ENCODE measurements at regions not wholly inside any gene's neighbourhood (a gene's known extent, or its start where the extent isn't known, plus 50 kb on each side); places are given as distances from the start of the nearest gene placed in this dataset.

GRCh38 chr3:81985996-81986723, 224.7 kb upstream of the GBE1 start:
- no peaks in the 10 kb centered on the region for H3K4me1 ChIP-seq (replicated peaks in 1 of 2; ENCODE audit: control insufficient read depth in 2 of 2, insufficient read depth in 2 of 2, low read length in 2 of 2)
- H3K4me2 ChIP-seq (ENCODE audit: insufficient read depth, low read length), result peak overlapping the region; percentile 41
- TSS peak; percentile 74 for BruUV-seq (replicated peaks)
- H3K4me3 ChIP-seq, result peak overlapping the region; percentile 10; the same call in 1 of the 2 replicates
- intact Hi-C loops (cut with micrococcal nuclease) (no loop called here), in situ Hi-C loops (cut with MboI) (no loop called here)
- H3K79me2 ChIP-seq (ENCODE audit: control insufficient read depth, insufficient read depth, low read length), result no peaks in the 10 kb centered on the region
- H3K27me3 ChIP-seq (ENCODE audit: control insufficient read depth in 2 of 2, insufficient read depth in 2 of 2, low read length in 2 of 2), result no peaks in the 10 kb centered on the region
- no peaks in the 10 kb centered on the region for H3K9me1 ChIP-seq (ENCODE audit: control insufficient read depth, insufficient read depth, low read length)
- CTCF ChIA-PET (ENCODE audit: low intra/inter-chr PET ratio), result no interaction called here
- H2AFZ ChIP-seq (ENCODE audit: low read depth, low read length), result peak overlapping the region; percentile 68
- no peaks in the 10 kb centered on the region for H3K9me3 ChIP-seq (replicated peaks; ENCODE audit: control insufficient read depth, insufficient read depth, low read depth, low read length)
- POLR2A ChIA-PET, result no interaction called here
- no peaks in the 10 kb centered on the region for H4K20me1 ChIP-seq (replicated peaks; ENCODE audit: control insufficient read depth, insufficient read depth, low read length)
- H3K36me3 ChIP-seq (ENCODE audit: control insufficient read depth, insufficient read depth, low read length), result no peaks in the 10 kb centered on the region
- FAIRE-seq (peak; percentile 49), ATAC-seq (peak; percentile 53), DNase-seq (ENCODE audit: extremely low read depth in 1 of 4, low spot score in 3 of 4) (peak; percentile 3 to 19 (median 8))
- WGBS (ENCODE audit: insufficient coverage, low coverage, missing lambda C conversion rate), result 3% methylated on average over 5 of the region's 12 CpGs
- no peak overlapping the region; the same call in 2 of the 3 replicates for H3K27ac ChIP-seq (ENCODE audit: extremely low read depth, low read depth, low read length)
- no peak overlapping the region for H3K9ac ChIP-seq (ENCODE audit: insufficient read depth in 1 of 2, low read depth in 2 of 2, low read length in 2 of 2)
- TF ChIP-seq RCOR1 (IDR thresholded peaks at IDR 0.05; ENCODE audit: borderline replicate concordance in 1 of 2, low read depth in 2 of 2, low read length in 2 of 2) (no peak), ATF4 (CRISPR knock-in tag; IDR thresholded peaks at IDR 0.05) (no peak), FOS (IDR thresholded peaks at IDR 0.05; ENCODE audit: extremely low read depth, insufficient read length) (no peak), ZFPM2 (CRISPR knock-in tag; IDR thresholded peaks at IDR 0.05) (no peak), E2F5 (CRISPR knock-in tag; IDR thresholded peaks at IDR 0.05) (no peak), NFIC (IDR thresholded peaks at IDR 0.05) (peak; percentile 68), ZNF143 (CRISPR knock-in tag; IDR thresholded peaks at IDR 0.05) (no peak), BHLHE40 (IDR thresholded peaks at IDR 0.05; ENCODE audit: low read length) (no peak), ZNF511 (CRISPR knock-in tag; IDR thresholded peaks at IDR 0.05) (no peak), ZNF699 (CRISPR knock-in tag; IDR thresholded peaks at IDR 0.05; ENCODE audit: insufficient replicate concordance) (no peak), UBTF (IDR thresholded peaks at IDR 0.05; ENCODE audit: borderline replicate concordance in 1 of 2, low read depth in 2 of 2, low read length in 2 of 2) (no peak), MCM3 (IDR thresholded peaks at IDR 0.05) (no peak), ZNF512 (tag; IDR thresholded peaks at IDR 0.05) (no peak)
